H1 (cell line): ENCODE measurements at regions not wholly inside any gene's neighbourhood (a gene's known extent, or its start where the extent isn't known, plus 50 kb on each side); places are given as distances from the start of the nearest gene placed in this dataset.

Experiments used
- CTCF ChIA-PET: fragments of 300-600 bp; sonication (Branson Sonifier 250); formaldehyde crosslinking; loops from one replicate; lab custom pipeline; 2021; ENCODE audit not compliant: partially characterized antibody; lab: Charles Lee
- POLR2A ChIA-PET: fragments of 300-600 bp; sonication (Branson Sonifier 250); formaldehyde crosslinking; loops from one replicate; lab custom pipeline; 2021; ENCODE audit warnings: inconsistent platforms; ENCODE audit not compliant: partially characterized antibody; lab: Charles Lee
- DNase-seq, 2 experiments: peaks; one replicate each; pipeline versions ENCODE4 v3.0.0 to v3.0.0-alpha.2; 2010 to 2022; ENCODE audit warnings: low spot score in 2 of 2, low read depth in 1 of 2, mixed read lengths in 1 of 2
- FAIRE-seq: peaks from 2 replicates; lab custom pipeline; 2011; peaks lifted over from hg19 to GRCh38; lab: Jason Lieb, UNC
- H2AFZ ChIP-seq: 2 replicates; pipeline ENCODE4 v1.8.1; 2012; ENCODE audit warnings: low read length, inconsistent platforms
- H2AK5ac ChIP-seq: 2 replicates; pipeline ENCODE4 v1.6.1; 2013; ENCODE audit warnings: low read depth, low read length
- H2BK120ac ChIP-seq: replicated peaks from 2 replicates; pipeline ENCODE3; 2013; ENCODE audit warnings: low read depth, low read length, inconsistent platforms
- H2BK12ac ChIP-seq: 2 replicates; pipeline ENCODE4 v1.6.1; 2013; ENCODE audit warnings: low read depth, low read length
- H2BK15ac ChIP-seq: 2 replicates; pipeline ENCODE4 v1.6.1; 2013; ENCODE audit warnings: low read length
- H2BK20ac ChIP-seq: 2 replicates; pipeline ENCODE4 v1.6.1; 2013; ENCODE audit warnings: low read length
- H2BK5ac ChIP-seq: 2 replicates; pipeline ENCODE4 v1.6.1; 2013; ENCODE audit warnings: low read depth, low read length
- H3K14ac ChIP-seq: 2 replicates; pipeline ENCODE4 v1.6.1; 2013; ENCODE audit warnings: inconsistent platforms; ENCODE audit not compliant: insufficient read length
- H3K18ac ChIP-seq: 2 replicates; pipeline ENCODE4 v1.6.1; 2013; ENCODE audit warnings: low read length; ENCODE audit errors: extremely low read depth
- H3K23ac ChIP-seq: 2 replicates; pipeline ENCODE4 v1.6.1; 2013; ENCODE audit warnings: inconsistent platforms; ENCODE audit not compliant: insufficient read length
- H3K23me2 ChIP-seq: 2 replicates; pipeline ENCODE4 v1.6.1; 2013; ENCODE audit warnings: low read depth, low read length
- H3K27ac ChIP-seq: 2 replicates; pipeline ENCODE4 v1.6.1; 2011; ENCODE audit warnings: low read depth, low read length, inconsistent platforms
- H3K27me3 ChIP-seq, 4 experiments: replicated peaks in 1 of 4; 1 replicate in 1 of 4; 2 replicates in 3 of 4; pipeline versions ENCODE4 v1.6.1 to v1.8.1; 2011 to 2013; ENCODE audit warnings: low read length in 3 of 4, mild to moderate bottlenecking in 3 of 4, inconsistent platforms in 2 of 4, mixed read lengths in 2 of 4, moderate library complexity in 1 of 4; ENCODE audit not compliant: control insufficient read depth in 3 of 4, insufficient read depth in 3 of 4; ENCODE audit errors: extremely low read depth in 1 of 4
- H3K36me3 ChIP-seq, 4 experiments: 2 replicates each; pipeline versions ENCODE4 v1.6.1 to v1.8.1; 2011 to 2013; ENCODE audit warnings: mild to moderate bottlenecking in 4 of 4, low read length in 3 of 4, moderate library complexity in 2 of 4, control low read depth in 1 of 4, inconsistent platforms in 1 of 4; ENCODE audit not compliant: insufficient read depth in 4 of 4, control insufficient read depth in 2 of 4
- H3K4ac ChIP-seq: replicated peaks from 2 replicates; pipeline ENCODE3; 2013; ENCODE audit warnings: low read length, low read depth, mixed read lengths, inconsistent platforms; ENCODE audit not compliant: insufficient read length
- H3K4me1 ChIP-seq, 4 experiments: replicated peaks in 1 of 4; 1 replicate in 1 of 4; 2 replicates in 3 of 4; pipeline versions ENCODE4 v1.6.1 to v1.8.1; 2011 to 2013; ENCODE audit warnings: low read length in 3 of 4, inconsistent platforms in 2 of 4, mixed read lengths in 1 of 4; ENCODE audit not compliant: insufficient read depth in 4 of 4, control insufficient read depth in 3 of 4
- H3K4me2 ChIP-seq, 2 experiments: 2 replicates each; pipeline versions ENCODE4 v1.6.1 to v1.8.1; 2011 to 2013; ENCODE audit warnings: low read depth in 2 of 2, low read length in 2 of 2, control low read depth in 1 of 2, inconsistent platforms in 1 of 2, mild to moderate bottlenecking in 1 of 2; ENCODE audit not compliant: insufficient read depth in 1 of 2
- H3K4me3 ChIP-seq, 4 experiments: fragments of 200-600, 300-600 bp in 1 of 4; sonication (generic), shearing (Covaris generic), sonication (Bioruptor Twin) in 1 of 4; 2 replicates each; pipeline versions ENCODE4 v1.5.1 to v1.8.1; 2011 to 2016; ENCODE audit warnings: low read length in 4 of 4, low read depth in 3 of 4, control low read depth in 2 of 4, inconsistent platforms in 2 of 4, mild to moderate bottlenecking in 2 of 4, mixed read lengths in 1 of 4, moderate library complexity in 1 of 4; ENCODE audit not compliant: insufficient read depth in 2 of 4; ENCODE audit errors: extremely low read depth in 1 of 4
- H3K56ac ChIP-seq: replicated peaks from 2 replicates; pipeline ENCODE3; 2013; ENCODE audit warnings: low read depth, mild to moderate bottlenecking, mixed read lengths, low read length, inconsistent platforms; ENCODE audit not compliant: insufficient read length
- H3K79me1 ChIP-seq: 2 replicates; pipeline ENCODE4 v1.6.1; 2013; ENCODE audit warnings: low read depth, low read length, control low read depth
- H3K79me2 ChIP-seq, 2 experiments: 2 replicates each; pipeline versions ENCODE4 v1.6.1 to v1.8.1; 2012 to 2013; ENCODE audit warnings: low read length in 2 of 2, mild to moderate bottlenecking in 2 of 2, inconsistent platforms in 1 of 2; ENCODE audit not compliant: insufficient read depth in 2 of 2, control insufficient read depth in 1 of 2
- H3K9ac ChIP-seq, 4 experiments: replicated peaks in 1 of 4; 1 replicate in 1 of 4; 2 replicates in 3 of 4; pipeline versions ENCODE4 v1.6.1 to v1.8.1; 2011 to 2013; ENCODE audit warnings: low read depth in 3 of 4, low read length in 3 of 4, control low read depth in 2 of 4, mild to moderate bottlenecking in 2 of 4, moderate library complexity in 2 of 4, inconsistent platforms in 1 of 4; ENCODE audit errors: extremely low read depth in 1 of 4
- H3K9me3 ChIP-seq, 2 experiments: 2 replicates each; pipeline versions ENCODE4 v1.6.1 to v1.8.1; 2012 to 2013; ENCODE audit warnings: mild to moderate bottlenecking in 2 of 2, moderate library complexity in 2 of 2, control low read depth in 1 of 2, inconsistent platforms in 1 of 2, low read depth in 1 of 2, low read length in 1 of 2, mixed read lengths in 1 of 2; ENCODE audit not compliant: insufficient read depth in 2 of 2
- H4K20me1 ChIP-seq, 2 experiments: replicated peaks in 1 of 2; 2 replicates each; pipeline versions ENCODE3 to v1.8.1; 2011 to 2013; ENCODE audit warnings: inconsistent platforms in 2 of 2, low read length in 2 of 2, mild to moderate bottlenecking in 1 of 2; ENCODE audit not compliant: insufficient read depth in 2 of 2, control insufficient read depth in 1 of 2
- H4K5ac ChIP-seq: 2 replicates; pipeline ENCODE4 v1.6.1; 2013; ENCODE audit warnings: low read length, low read depth, mixed read lengths, inconsistent platforms; ENCODE audit not compliant: insufficient read length
- H4K8ac ChIP-seq: 2 replicates; pipeline ENCODE4 v1.8.0; 2013; ENCODE audit warnings: mild to moderate bottlenecking, moderate library complexity, low read length, inconsistent platforms; ENCODE audit not compliant: insufficient read depth; ENCODE audit errors: extremely low read depth
- H4K91ac ChIP-seq: replicated peaks from 2 replicates; pipeline ENCODE3; 2013; ENCODE audit warnings: low read length, mixed read lengths, inconsistent platforms; ENCODE audit not compliant: insufficient read length
- ATF2 ChIP-seq: IDR thresholded peaks from 2 replicates; pipeline ENCODE4 v1.6.1; 2012; ENCODE audit warnings: low read length, inconsistent platforms
- CBX5 ChIP-seq: fragments of 300-800, 300-1000 bp; sonication (generic); IDR thresholded peaks from 2 replicates; pipeline ENCODE4 v1.7.1; 2016; ENCODE audit warnings: antibody characterized with exemption, low read length, low read depth
- EGR1 ChIP-seq: IDR thresholded peaks from 2 replicates; pipeline ENCODE4 v1.6.1; 2011; ENCODE audit warnings: low read depth, low read length, borderline replicate concordance
- EZH2 ChIP-seq: fragments of 200-600 bp; sonication (generic); IDR thresholded peaks from 2 replicates; pipeline ENCODE4 v1.7.1; 2012; ENCODE audit warnings: low read depth, mild to moderate bottlenecking, moderate library complexity, low read length, inconsistent platforms; ENCODE audit not compliant: severe bottlenecking
- GTF2F1 ChIP-seq: IDR thresholded peaks from 2 replicates; pipeline ENCODE4 v1.6.1; 2012; ENCODE audit warnings: low read depth, low read length, improper control_type of control experiment, borderline replicate concordance
- HDAC6 ChIP-seq: IDR thresholded peaks from one replicate; pipeline ENCODE4 v1.7.1; 2012; ENCODE audit warnings: low read depth, mild to moderate bottlenecking, inconsistent platforms, low read length, moderate library complexity
- JUN ChIP-seq: IDR thresholded peaks from 2 replicates; pipeline ENCODE4 v1.6.1; 2011; ENCODE audit warnings: low read depth, mild to moderate bottlenecking, improper control_type of control experiment, low read length
- KDM5A ChIP-seq: fragments of 200-600 bp; IDR thresholded peaks from 2 replicates; pipeline ENCODE4 v1.7.1; 2012; ENCODE audit warnings: mild to moderate bottlenecking, low read length, inconsistent platforms, mixed read lengths
- NANOG ChIP-seq: IDR thresholded peaks from 2 replicates; pipeline ENCODE4 v1.6.1; 2011; ENCODE audit warnings: low read length, low read depth, mild to moderate bottlenecking, inconsistent platforms; ENCODE audit not compliant: insufficient read depth, poor library complexity, severe bottlenecking
- PHF8 ChIP-seq: fragments of 200-600 bp; sonication (generic); conservative IDR thresholded peaks from 2 replicates; pipeline ENCODE4 v1.7.1; 2012; ENCODE audit warnings: low read depth, mild to moderate bottlenecking, inconsistent platforms, low read length, moderate library complexity
- SIN3A ChIP-seq, 2 experiments: IDR thresholded peaks in 1 of 2; conservative IDR thresholded peaks in 1 of 2; 2 replicates each; pipeline ENCODE4 v1.6.1; 2011 to 2012; ENCODE audit warnings: low read length in 2 of 2, improper control_type of control experiment in 1 of 2, low read depth in 1 of 2, mild to moderate bottlenecking in 1 of 2
- TBP ChIP-seq: IDR thresholded peaks from 2 replicates; pipeline ENCODE4 v1.6.1; 2011; ENCODE audit warnings: low read depth, low read length, improper control_type of control experiment
- YY1 ChIP-seq: IDR thresholded peaks from 2 replicates; pipeline ENCODE4 v1.6.1; 2011; ENCODE audit warnings: low read depth, mild to moderate bottlenecking, low read length
- WGBS, 2 experiments: shearing (Covaris generic) in 1 of 2; methylation state at CpG; one replicate each; pipeline versions ENCODE4 v1.1.6 to v1.1.7; 2013 to 2015; ENCODE audit warnings: low lambda C conversion rate in 2 of 2, mixed read lengths in 2 of 2, inconsistent platforms in 1 of 2, low coverage in 1 of 2, missing lambda C conversion rate in 1 of 2; ENCODE audit not compliant: insufficient replicate concordance in 2 of 2, insufficient coverage in 1 of 2, insufficient read length in 1 of 2; ENCODE audit errors: extremely low coverage in 1 of 2, missing lambda C conversion rate in 1 of 2; 5-methylcytosine and 5-hydroxymethylcytosine counted together

GRCh38 chr18:45322343-45322742 is 292.9 kb upstream of the SLC14A2 start:
- H3K4me2 ChIP-seq, result no peak overlapping the region
- H2BK20ac ChIP-seq, result no peak overlapping the region
- H2BK120ac ChIP-seq, result no peak overlapping the region
- H4K5ac ChIP-seq, result no peak overlapping the region
- H3K56ac ChIP-seq, result no peak overlapping the region
- peaks cover 0 to 6% (median under 1%) of the 10 kb centered on the region in 4 experiments; a peak in 1 of 7 replicates for H3K4me1 ChIP-seq
- no peak overlapping the region for H3K4me3 ChIP-seq
- H3K9me3 ChIP-seq, result no peaks in the 10 kb centered on the region
- no peak overlapping the region for H3K18ac ChIP-seq
- no peak overlapping the region for H4K91ac ChIP-seq
- no peaks in the 10 kb centered on the region for H4K20me1 ChIP-seq
- no peaks in the 10 kb centered on the region for H3K79me2 ChIP-seq
- H3K27me3 ChIP-seq, result no peaks in the 10 kb centered on the region
- WGBS, 2 experiments, result 96% methylated on average over 4 of the region's 4 CpGs; no CpG with 5 or more reads in 1 of the 2 experiments
- no peaks in the 10 kb centered on the region for H3K79me1 ChIP-seq
- no peak overlapping the region for H2AFZ ChIP-seq
- no peak overlapping the region for H4K8ac ChIP-seq
- no peak overlapping the region for H3K27ac ChIP-seq
- no peak overlapping the region for H3K9ac ChIP-seq
- no peaks in the 10 kb centered on the region for H3K36me3 ChIP-seq
- ChIA-PET POLR2A (no interaction called here), CTCF (no interaction called here)
- no peak overlapping the region for H2BK15ac ChIP-seq
- H3K14ac ChIP-seq, result no peak overlapping the region
- H2BK12ac ChIP-seq, result no peak overlapping the region
- H3K23ac ChIP-seq, result no peak overlapping the region
- no peak overlapping the region for H2BK5ac ChIP-seq
- FAIRE-seq (no peak), DNase-seq (no peak)
- H3K4ac ChIP-seq, result no peak overlapping the region
- no peaks in the 10 kb centered on the region; the same call in 1 of the 2 replicates for H3K23me2 ChIP-seq
- no peak overlapping the region for H2AK5ac ChIP-seq
- TF ChIP-seq JUN (no peak), EGR1 (no peak), NANOG (no peak), HDAC6 (no peak), EZH2 (no peak), KDM5A (no peak), SIN3A (conservative IDR thresholded peaks at IDR 0.05 in 1 of 2, IDR thresholded peaks at IDR 0.05 in 1 of 2; ENCODE audit: low read depth in 1 of 2, low read length in 2 of 2) (no peak), ATF2 (no peak), GTF2F1 (no peak), TBP (no peak), YY1 (no peak), PHF8 (no peak), CBX5 (no peak)
